ENCODE measurements at regions not wholly inside any gene's neighbourhood (a gene's known extent, or its start where the extent isn't known, plus 50 kb on each side); places are given as distances from the start of the nearest gene placed in this dataset.
A peak's percentile ranks its signal among the peaks of the same experiment; 100 is the strongest.

DNA sequence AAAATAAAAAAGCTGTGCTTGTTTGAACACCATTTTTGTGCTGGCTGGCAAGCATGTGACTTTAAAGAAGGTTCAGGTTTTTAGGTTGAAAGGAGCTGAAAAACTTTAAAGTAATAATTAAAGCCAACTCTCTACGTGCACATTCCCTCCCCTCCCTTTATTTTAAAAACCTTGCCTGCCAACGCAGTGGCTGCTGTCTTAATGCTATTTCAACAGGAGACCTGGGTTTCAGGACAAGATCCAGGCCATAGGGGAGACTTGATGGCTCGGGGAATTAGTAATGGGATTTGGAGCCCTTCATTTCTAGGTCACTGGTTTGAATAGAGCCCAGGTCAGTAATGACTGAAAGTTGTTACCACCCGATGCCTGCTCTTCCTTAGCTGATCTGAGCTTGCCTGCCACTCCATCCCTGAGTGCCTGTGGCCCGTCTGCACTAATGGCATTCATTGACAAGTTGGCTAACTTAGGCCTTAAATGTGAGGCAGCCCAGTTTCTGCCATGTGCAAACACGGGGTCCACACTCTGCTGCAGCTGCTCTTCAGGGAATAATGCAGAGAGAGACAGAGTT, 1233.2 kb upstream of the ZEB2 start:
- FAIRE-seq (no peak), DNase-seq (ENCODE audit: low read depth) (no peak)
- Histone ChIP-seq H3K4me3 (ENCODE audit: low read depth, low read length) (no peak overlapping the region), H3K36me3 (ENCODE audit: control insufficient read depth, insufficient read depth, low read length) (no peaks in the 10 kb centered on the region), H3K27me3 (ENCODE audit: control insufficient read depth, insufficient read depth, low read length) (no peaks in the 10 kb centered on the region)
- TF ChIP-seq, protein P1, sequence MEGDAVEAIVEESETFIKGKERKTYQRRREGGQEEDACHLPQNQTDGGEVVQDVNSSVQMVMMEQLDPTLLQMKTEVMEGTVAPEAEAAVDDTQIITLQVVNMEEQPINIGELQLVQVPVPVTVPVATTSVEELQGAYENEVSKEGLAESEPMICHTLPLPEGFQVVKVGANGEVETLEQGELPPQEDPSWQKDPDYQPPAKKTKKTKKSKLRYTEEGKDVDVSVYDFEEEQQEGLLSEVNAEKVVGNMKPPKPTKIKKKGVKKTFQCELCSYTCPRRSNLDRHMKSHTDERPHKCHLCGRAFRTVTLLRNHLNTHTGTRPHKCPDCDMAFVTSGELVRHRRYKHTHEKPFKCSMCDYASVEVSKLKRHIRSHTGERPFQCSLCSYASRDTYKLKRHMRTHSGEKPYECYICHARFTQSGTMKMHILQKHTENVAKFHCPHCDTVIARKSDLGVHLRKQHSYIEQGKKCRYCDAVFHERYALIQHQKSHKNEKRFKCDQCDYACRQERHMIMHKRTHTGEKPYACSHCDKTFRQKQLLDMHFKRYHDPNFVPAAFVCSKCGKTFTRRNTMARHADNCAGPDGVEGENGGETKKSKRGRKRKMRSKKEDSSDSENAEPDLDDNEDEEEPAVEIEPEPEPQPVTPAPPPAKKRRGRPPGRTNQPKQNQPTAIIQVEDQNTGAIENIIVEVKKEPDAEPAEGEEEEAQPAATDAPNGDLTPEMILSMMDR (IDR thresholded peaks at IDR 0.05; ENCODE audit: insufficient read depth, low read length, severe bottlenecking), result no peak

DNA sequence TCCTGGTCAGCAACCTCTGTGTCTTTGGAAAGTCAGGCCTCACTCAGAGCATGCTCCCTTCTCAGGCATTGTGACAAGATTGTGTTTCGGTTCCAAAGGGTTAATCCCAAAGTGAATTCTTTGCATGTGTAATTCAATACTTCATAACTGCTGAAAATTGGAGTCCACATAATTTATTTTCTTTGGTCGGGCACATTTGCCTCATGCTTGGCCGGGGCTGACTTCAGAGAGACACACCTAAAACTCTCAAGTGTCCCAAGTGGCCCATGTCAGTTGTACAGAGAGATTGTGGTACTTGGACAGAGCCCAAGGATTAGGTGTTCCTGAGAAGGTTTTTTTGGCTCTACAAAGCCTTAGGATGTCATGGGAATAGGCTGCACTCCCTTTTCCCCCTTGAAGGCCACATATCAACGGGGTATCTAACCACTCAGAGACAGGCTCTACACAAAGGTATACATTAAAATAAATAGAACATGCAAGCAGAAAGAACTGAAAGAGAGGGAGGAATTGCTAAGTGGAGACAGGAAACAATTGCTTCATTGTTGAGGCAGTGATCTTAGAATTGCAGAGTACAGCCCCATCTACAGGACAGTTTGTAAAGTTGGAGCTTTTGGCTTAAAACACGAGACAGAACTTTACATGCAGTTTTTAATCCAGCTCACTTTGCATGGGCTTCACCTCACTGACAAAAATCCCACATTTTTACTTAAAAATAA, 1232.3 kb upstream of the ZEB2 start:
- Histone ChIP-seq H3K36me3 (ENCODE audit: control insufficient read depth, insufficient read depth, low read length) (no peaks in the 10 kb centered on the region), H3K27me3 (ENCODE audit: control insufficient read depth, insufficient read depth, low read length) (no peaks in the 10 kb centered on the region), H3K4me3 (ENCODE audit: low read depth, low read length) (no peak overlapping the region)
- DNase-seq (ENCODE audit: low read depth) (peak; percentile 82), FAIRE-seq (no peak)
- TF ChIP-seq, protein P1 (IDR thresholded peaks at IDR 0.05; ENCODE audit: insufficient read depth, low read length, severe bottlenecking), result peak; percentile 76

DNA sequence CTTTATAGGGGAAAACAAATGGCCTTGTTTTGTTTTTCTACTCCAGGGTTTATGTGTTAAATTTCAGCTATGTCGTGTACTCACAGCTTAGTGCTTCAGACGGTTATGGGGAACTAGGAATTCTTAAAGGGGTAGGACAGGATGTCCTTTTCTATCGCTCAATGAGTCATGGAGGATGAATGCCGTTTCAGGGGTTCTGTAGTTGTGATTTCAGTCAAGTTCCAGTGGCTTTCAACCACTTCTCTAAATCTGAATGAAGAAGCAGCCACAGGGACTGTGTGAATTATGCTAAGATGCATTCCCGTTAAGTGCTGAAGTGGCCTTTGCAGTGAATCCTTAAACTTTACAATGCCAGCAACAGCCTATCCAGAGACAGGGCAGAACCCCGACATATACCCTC, 1231.7 kb upstream of the ZEB2 start:
- TF ChIP-seq, protein P1 (IDR thresholded peaks at IDR 0.05; ENCODE audit: insufficient read depth, low read length, severe bottlenecking), result no peak
- no peaks in the 10 kb centered on the region for H3K27me3 ChIP-seq (ENCODE audit: control insufficient read depth, insufficient read depth, low read length)
- no peak overlapping the region for H3K4me3 ChIP-seq (ENCODE audit: low read depth, low read length)
- DNase-seq (ENCODE audit: low read depth) (peak; percentile 66), FAIRE-seq (no peak)
- H3K36me3 ChIP-seq (ENCODE audit: control insufficient read depth, insufficient read depth, low read length), result no peaks in the 10 kb centered on the region

DNA sequence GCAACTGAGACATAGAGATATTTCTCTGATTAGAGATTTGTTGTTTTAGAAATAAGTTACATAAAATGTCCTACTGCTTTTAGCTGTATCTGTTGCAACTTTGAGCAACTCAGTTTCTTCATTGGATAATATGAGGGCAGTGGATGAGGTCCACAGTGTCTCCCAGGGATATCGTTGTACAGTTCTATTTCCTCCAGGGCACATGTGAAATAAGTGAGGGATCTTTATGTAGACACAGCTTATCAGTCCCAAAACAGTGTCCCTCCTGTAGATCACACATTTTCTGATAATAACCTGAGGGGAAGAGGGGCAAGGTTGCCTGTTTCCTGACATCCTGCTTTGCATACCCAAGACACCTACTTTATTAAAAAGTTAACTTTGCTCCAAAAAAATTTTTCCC, 1231.2 kb upstream of the ZEB2 start:
- TF ChIP-seq, protein P1 (IDR thresholded peaks at IDR 0.05; ENCODE audit: insufficient read depth, low read length, severe bottlenecking), result no peak
- DNase-seq (ENCODE audit: low read depth), result no peak
- Histone ChIP-seq H3K4me3 (ENCODE audit: low read depth, low read length) (no peak overlapping the region), H3K27me3 (ENCODE audit: control insufficient read depth, insufficient read depth, low read length) (no peaks in the 10 kb centered on the region), H3K36me3 (ENCODE audit: control insufficient read depth, insufficient read depth, low read length) (no peaks in the 10 kb centered on the region)
- no peak for FAIRE-seq

DNA sequence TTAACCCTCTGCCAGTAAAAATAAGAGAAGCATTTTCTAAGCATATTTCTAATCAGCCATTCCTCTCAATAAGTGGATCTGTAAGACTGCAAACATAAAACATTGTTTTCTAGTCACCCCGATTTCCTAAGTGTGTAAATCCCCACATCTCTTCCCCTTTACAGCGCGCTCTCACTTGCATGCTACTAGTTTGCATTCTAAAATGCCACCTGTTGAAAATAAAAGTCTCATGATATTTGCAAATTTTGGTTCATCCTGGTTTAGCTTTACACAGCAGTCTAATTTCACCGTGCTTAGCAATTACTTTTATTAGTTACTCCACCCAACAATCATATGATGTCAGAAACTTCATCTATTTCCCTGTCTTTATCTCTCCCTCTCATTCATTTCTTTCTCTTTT, 1230.7 kb upstream of the ZEB2 start:
- DNase-seq (ENCODE audit: low read depth) (no peak), FAIRE-seq (no peak)
- Histone ChIP-seq H3K27me3 (ENCODE audit: control insufficient read depth, insufficient read depth, low read length) (no peaks in the 10 kb centered on the region), H3K36me3 (ENCODE audit: control insufficient read depth, insufficient read depth, low read length) (no peaks in the 10 kb centered on the region), H3K4me3 (ENCODE audit: low read depth, low read length) (no peak overlapping the region)
- TF ChIP-seq, protein P1 (IDR thresholded peaks at IDR 0.05; ENCODE audit: insufficient read depth, low read length, severe bottlenecking), result no peak

DNA sequence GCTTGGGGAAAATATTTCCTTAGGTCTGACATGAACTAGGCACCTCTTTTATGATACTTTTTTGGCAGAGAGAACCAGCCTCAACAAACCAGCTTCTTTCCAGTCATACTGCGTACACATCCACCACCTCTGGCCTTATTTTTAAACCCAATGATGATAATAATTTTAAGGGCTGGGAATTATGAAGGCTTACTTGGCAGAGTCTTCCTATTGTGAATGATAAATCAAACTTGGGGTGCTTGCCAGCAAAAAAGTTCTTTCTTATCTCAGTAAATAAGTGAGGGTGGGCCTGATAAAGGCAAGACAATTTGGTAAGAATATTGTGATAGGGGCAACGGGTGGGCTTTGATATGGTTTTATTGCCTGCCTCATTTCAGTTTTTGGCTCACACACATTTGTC, 1230.2 kb upstream of the ZEB2 start:
- no peaks in the 10 kb centered on the region for H3K27me3 ChIP-seq (ENCODE audit: control insufficient read depth, insufficient read depth, low read length)
- no peak for FAIRE-seq
- no peaks in the 10 kb centered on the region for H3K36me3 ChIP-seq (ENCODE audit: control insufficient read depth, insufficient read depth, low read length)
- no peak for DNase-seq (ENCODE audit: low read depth)
- H3K4me3 ChIP-seq (ENCODE audit: low read depth, low read length), result no peak overlapping the region
- TF ChIP-seq, protein P1 (IDR thresholded peaks at IDR 0.05; ENCODE audit: insufficient read depth, low read length, severe bottlenecking), result no peak

Data from bronchial epithelial cell (primary cell).